Neural cell (in vitro differentiated cells): ENCODE measurements at regions not wholly inside any gene's neighbourhood (a gene's known extent, or its start where the extent isn't known, plus 50 kb on each side); places are given as distances from the start of the nearest gene placed in this dataset.

Experiments used
- H2AFZ ChIP-seq: fragments of 200-600, 300-800 bp; sonication (generic), shearing (Covaris generic); 2 replicates; pipeline ENCODE4 v1.6.0; 2014; ENCODE audit warnings: low read depth, mild to moderate bottlenecking, antibody characterized with exemption, low read length, moderate library complexity
- H3F3A ChIP-seq: fragments of 200-600 bp; shearing (Covaris generic); 2 replicates; pipeline ENCODE4 v1.6.1; 2016; ENCODE audit warnings: mild to moderate bottlenecking, moderate library complexity, mixed read lengths, antibody characterized with exemption, low read length; ENCODE audit not compliant: insufficient read depth, poor library complexity, severe bottlenecking
- H3K27ac ChIP-seq: fragments of 200-600, 300-800 bp; sonication (generic), shearing (Covaris generic); 2 replicates; pipeline ENCODE4 v1.5.1; 2014; ENCODE audit warnings: mild to moderate bottlenecking, low read length, moderate library complexity
- H3K27me3 ChIP-seq: fragments of 300-800, 200-600 bp; sonication (generic), shearing (Covaris generic); 2 replicates; pipeline ENCODE4 v1.6.0; 2014; ENCODE audit warnings: mild to moderate bottlenecking, low read depth, low read length, moderate library complexity; ENCODE audit not compliant: insufficient read depth
- H3K36me3 ChIP-seq: fragments of 300-800, 200-600 bp; sonication (generic), shearing (Covaris generic); 2 replicates; pipeline ENCODE4 v1.5.1; 2014; ENCODE audit warnings: mild to moderate bottlenecking, antibody characterized with exemption, low read length, moderate library complexity; ENCODE audit not compliant: insufficient read depth
- H3K4me2 ChIP-seq: fragments of 300-800, 200-600 bp; sonication (generic), shearing (Covaris generic); 2 replicates; pipeline ENCODE4 v1.6.0; 2014; ENCODE audit warnings: mild to moderate bottlenecking, low read length
- H3K4me3 ChIP-seq: fragments of 300-800, 200-600 bp; sonication (generic), shearing (Covaris generic); 2 replicates; pipeline ENCODE4 v1.5.1; 2014; ENCODE audit warnings: mild to moderate bottlenecking, low read length, moderate library complexity
- H3K79me2 ChIP-seq: fragments of 200-600 bp; shearing (Covaris generic); replicated peaks from 2 replicates; pipeline ENCODE4 v1.6.0; 2014; ENCODE audit warnings: mild to moderate bottlenecking, low read length, moderate library complexity; ENCODE audit not compliant: insufficient read depth
- H3K9ac ChIP-seq: fragments of 300-800, 200-600 bp; sonication (generic), shearing (Covaris generic); 2 replicates; pipeline ENCODE4 v1.6.1; 2016; ENCODE audit warnings: mild to moderate bottlenecking, low read length, mixed read lengths
- H3K9me2 ChIP-seq: fragments of 200-600 bp; shearing (Covaris generic); 2 replicates; pipeline ENCODE4 v1.6.1; 2016; ENCODE audit warnings: mild to moderate bottlenecking, low read length, mixed read lengths; ENCODE audit not compliant: insufficient read depth
- H3K9me3 ChIP-seq: fragments of 200-600, 300-800 bp; sonication (generic), shearing (Covaris generic); 2 replicates; pipeline ENCODE4 v1.6.1; 2016; ENCODE audit warnings: mild to moderate bottlenecking, mixed run types, low read length, moderate library complexity, mixed read lengths
- H4K20me1 ChIP-seq: fragments of 200-600 bp; shearing (Covaris generic); 2 replicates; pipeline ENCODE4 v1.6.1; 2016; ENCODE audit warnings: mild to moderate bottlenecking, mixed run types; ENCODE audit not compliant: insufficient read depth
- EP300 ChIP-seq: fragments of 450-650 bp; conservative IDR thresholded peaks from 2 replicates; pipeline ENCODE4 v1.6.1; 2014; ENCODE audit warnings: antibody characterized with exemption, mild to moderate bottlenecking, moderate library complexity; ENCODE audit not compliant: poor library complexity, severe bottlenecking
- EZH2 ChIP-seq: fragments of 200-600, 300-800 bp; shearing (Covaris generic), sonication (generic); IDR thresholded peaks from 2 replicates; pipeline ENCODE4 v1.6.1; 2014; ENCODE audit warnings: antibody characterized with exemption, low read length, borderline replicate concordance, mild to moderate bottlenecking; ENCODE audit not compliant: insufficient read depth, poor library complexity, severe bottlenecking
- MXI1 ChIP-seq: fragments of 450-650 bp; conservative IDR thresholded peaks from 2 replicates; pipeline ENCODE4 v1.6.1; 2014; ENCODE audit warnings: antibody characterized with exemption, mild to moderate bottlenecking; ENCODE audit not compliant: poor library complexity, severe bottlenecking
- POLR2AphosphoS5 ChIP-seq: IDR thresholded peaks from 2 replicates; pipeline ENCODE4 v1.6.1; 2012
- RAD21 ChIP-seq: fragments of 450-650 bp; conservative IDR thresholded peaks from 2 replicates; pipeline ENCODE4 v1.6.1; 2014; ENCODE audit warnings: antibody characterized with exemption, mild to moderate bottlenecking, moderate library complexity
- SMC3 ChIP-seq: fragments of 450-650 bp; conservative IDR thresholded peaks from 2 replicates; pipeline ENCODE4 v1.6.1; 2014; ENCODE audit warnings: antibody characterized with exemption, mild to moderate bottlenecking, moderate library complexity; ENCODE audit not compliant: poor library complexity
- TAF1 ChIP-seq: IDR thresholded peaks from 2 replicates; pipeline ENCODE4 v1.6.1; 2012; ENCODE audit warnings: low read depth
- TF ChIP-seq, protein P1 (sequence below): IDR thresholded peaks from 2 replicates; pipeline ENCODE4 v1.6.1; 2012; ENCODE audit warnings: borderline replicate concordance
- TF ChIP-seq, protein P2 (sequence below): fragments of 450-650 bp; IDR thresholded peaks from 2 replicates; pipeline ENCODE4 v1.5.1; 2014; ENCODE audit warnings: antibody characterized with exemption, mild to moderate bottlenecking, moderate library complexity; ENCODE audit not compliant: poor library complexity, severe bottlenecking

DNA sequence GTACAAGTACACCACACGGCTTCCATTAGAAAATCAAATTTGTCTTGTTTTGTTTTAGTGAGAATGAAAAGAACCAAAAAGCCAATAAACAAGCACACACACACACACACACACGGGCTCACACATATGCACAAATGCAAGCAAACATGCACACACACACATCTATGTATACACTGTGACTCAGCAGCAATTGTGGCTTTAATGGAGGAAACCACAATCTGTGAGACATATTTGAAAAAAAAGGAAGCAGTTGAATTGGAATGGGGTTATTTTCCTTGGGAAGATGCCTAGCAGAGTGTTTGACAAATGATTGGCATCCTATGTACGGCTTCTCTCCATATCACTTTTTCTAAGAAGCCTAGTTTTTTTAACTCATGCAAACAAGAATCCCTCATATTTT lies 201.1 kb upstream of the ARRDC4 start:
- Histone ChIP-seq H3K27ac (no peak overlapping the region), H3K9me2 (no peaks in the 10 kb centered on the region), H3K27me3 (peaks cover 14% of the 10 kb centered on the region), H3K36me3 (no peaks in the 10 kb centered on the region), H3K4me3 (no peak overlapping the region), H4K20me1 (no peaks in the 10 kb centered on the region), H3F3A (no peaks in the 10 kb centered on the region), H2AFZ (no peak overlapping the region), H3K9ac (no peak overlapping the region), H3K9me3 (no peaks in the 10 kb centered on the region), H3K4me2 (no peak overlapping the region), H3K79me2 (no peaks in the 10 kb centered on the region)
- TF ChIP-seq, protein P1, sequence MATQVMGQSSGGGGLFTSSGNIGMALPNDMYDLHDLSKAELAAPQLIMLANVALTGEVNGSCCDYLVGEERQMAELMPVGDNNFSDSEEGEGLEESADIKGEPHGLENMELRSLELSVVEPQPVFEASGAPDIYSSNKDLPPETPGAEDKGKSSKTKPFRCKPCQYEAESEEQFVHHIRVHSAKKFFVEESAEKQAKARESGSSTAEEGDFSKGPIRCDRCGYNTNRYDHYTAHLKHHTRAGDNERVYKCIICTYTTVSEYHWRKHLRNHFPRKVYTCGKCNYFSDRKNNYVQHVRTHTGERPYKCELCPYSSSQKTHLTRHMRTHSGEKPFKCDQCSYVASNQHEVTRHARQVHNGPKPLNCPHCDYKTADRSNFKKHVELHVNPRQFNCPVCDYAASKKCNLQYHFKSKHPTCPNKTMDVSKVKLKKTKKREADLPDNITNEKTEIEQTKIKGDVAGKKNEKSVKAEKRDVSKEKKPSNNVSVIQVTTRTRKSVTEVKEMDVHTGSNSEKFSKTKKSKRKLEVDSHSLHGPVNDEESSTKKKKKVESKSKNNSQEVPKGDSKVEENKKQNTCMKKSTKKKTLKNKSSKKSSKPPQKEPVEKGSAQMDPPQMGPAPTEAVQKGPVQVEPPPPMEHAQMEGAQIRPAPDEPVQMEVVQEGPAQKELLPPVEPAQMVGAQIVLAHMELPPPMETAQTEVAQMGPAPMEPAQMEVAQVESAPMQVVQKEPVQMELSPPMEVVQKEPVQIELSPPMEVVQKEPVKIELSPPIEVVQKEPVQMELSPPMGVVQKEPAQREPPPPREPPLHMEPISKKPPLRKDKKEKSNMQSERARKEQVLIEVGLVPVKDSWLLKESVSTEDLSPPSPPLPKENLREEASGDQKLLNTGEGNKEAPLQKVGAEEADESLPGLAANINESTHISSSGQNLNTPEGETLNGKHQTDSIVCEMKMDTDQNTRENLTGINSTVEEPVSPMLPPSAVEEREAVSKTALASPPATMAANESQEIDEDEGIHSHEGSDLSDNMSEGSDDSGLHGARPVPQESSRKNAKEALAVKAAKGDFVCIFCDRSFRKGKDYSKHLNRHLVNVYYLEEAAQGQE = peak; percentile 63
- no peak for TF ChIP-seq SMC3
- TF ChIP-seq, protein P2, sequence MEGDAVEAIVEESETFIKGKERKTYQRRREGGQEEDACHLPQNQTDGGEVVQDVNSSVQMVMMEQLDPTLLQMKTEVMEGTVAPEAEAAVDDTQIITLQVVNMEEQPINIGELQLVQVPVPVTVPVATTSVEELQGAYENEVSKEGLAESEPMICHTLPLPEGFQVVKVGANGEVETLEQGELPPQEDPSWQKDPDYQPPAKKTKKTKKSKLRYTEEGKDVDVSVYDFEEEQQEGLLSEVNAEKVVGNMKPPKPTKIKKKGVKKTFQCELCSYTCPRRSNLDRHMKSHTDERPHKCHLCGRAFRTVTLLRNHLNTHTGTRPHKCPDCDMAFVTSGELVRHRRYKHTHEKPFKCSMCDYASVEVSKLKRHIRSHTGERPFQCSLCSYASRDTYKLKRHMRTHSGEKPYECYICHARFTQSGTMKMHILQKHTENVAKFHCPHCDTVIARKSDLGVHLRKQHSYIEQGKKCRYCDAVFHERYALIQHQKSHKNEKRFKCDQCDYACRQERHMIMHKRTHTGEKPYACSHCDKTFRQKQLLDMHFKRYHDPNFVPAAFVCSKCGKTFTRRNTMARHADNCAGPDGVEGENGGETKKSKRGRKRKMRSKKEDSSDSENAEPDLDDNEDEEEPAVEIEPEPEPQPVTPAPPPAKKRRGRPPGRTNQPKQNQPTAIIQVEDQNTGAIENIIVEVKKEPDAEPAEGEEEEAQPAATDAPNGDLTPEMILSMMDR = no peak
- TF ChIP-seq EZH2 = no peak
- no peak for TF ChIP-seq TAF1
- TF ChIP-seq EP300 = peak; percentile 55
- no peak for TF ChIP-seq RAD21
- no peak for TF ChIP-seq MXI1
- TF ChIP-seq POLR2AphosphoS5 = no peak

DNA sequence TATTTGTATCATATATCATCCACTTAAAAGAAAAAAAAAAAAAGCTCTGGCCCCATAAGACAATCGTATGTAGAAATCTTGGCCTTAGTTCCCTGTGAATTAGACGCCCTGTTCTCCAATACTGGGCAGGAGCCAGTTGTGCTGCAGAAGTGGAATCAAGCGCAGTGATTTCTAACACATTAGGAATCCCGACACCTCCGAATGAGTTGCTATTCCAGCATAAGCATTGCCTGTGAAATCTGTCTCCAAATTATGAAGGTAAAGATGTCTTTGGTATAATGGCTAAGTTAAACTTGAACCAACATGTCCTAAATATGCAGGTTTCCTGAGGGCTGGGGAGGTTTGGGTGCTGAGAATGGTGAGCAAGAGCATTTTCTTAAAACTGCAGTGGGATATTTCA lies 199.4 kb upstream of the ARRDC4 start:
- Histone ChIP-seq H3K36me3 (no peaks in the 10 kb centered on the region), H3K4me2 (no peak overlapping the region), H3K9me3 (no peaks in the 10 kb centered on the region), H3K9me2 (no peaks in the 10 kb centered on the region), H3K9ac (no peak overlapping the region), H3F3A (no peaks in the 10 kb centered on the region), H2AFZ (no peak overlapping the region), H3K27me3 (peaks cover 11% of the 10 kb centered on the region), H4K20me1 (no peaks in the 10 kb centered on the region), H3K4me3 (no peak overlapping the region), H3K79me2 (no peaks in the 10 kb centered on the region), H3K27ac (no peak overlapping the region)
- no peak for TF ChIP-seq RAD21
- TF ChIP-seq EZH2 = no peak
- no peak for TF ChIP-seq MXI1
- TF ChIP-seq POLR2AphosphoS5 = no peak
- TF ChIP-seq, protein P1 = peak; percentile 20
- no peak for TF ChIP-seq TAF1
- TF ChIP-seq SMC3 = no peak
